ENCODE measurements at regions not wholly inside any gene's neighbourhood (a gene's known extent, or its start where the extent isn't known, plus 50 kb on each side); places are given as distances from the start of the nearest gene placed in this dataset.

DNA sequence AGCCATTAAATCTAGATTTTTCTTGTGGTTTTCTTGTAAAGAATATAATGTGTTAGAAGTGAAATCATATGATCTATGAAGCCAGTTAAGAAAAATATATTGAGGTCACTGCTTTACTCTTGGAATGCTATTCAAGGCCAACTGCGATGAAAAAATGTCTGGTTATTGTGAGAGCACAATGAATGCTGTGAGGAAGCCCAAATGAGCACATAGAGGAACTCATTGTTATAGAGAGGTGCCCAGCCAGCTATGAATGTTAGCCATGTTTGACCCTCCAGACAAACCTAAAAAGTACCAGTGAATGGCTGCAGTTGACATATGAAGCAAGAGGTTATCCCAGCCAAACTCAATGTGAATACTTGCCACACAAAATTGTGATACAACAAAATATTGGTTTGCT lies 359.8 kb upstream of the FAM174A start:
- Histone ChIP-seq H3K9me3 (replicated peaks in 1 of 2; ENCODE audit: control insufficient read depth in 1 of 2, insufficient read depth in 1 of 2, low read length in 2 of 2) (peaks cover 0 to 5% of the 10 kb centered on the region in 2 donors), H3K9ac (ENCODE audit: insufficient read depth, low read length, poor library complexity, severe bottlenecking) (no peak overlapping the region), H3K4me1 (ENCODE audit: control insufficient read depth in 1 of 2, insufficient read depth in 2 of 2, low read length in 2 of 2) (no peaks in the 10 kb centered on the region), H4K20me1 (ENCODE audit: insufficient read depth, low read length) (no peaks in the 10 kb centered on the region), H3K79me2 (ENCODE audit: insufficient read depth, low read length) (no peaks in the 10 kb centered on the region), H3K27me3 (ENCODE audit: control insufficient read depth in 2 of 2, insufficient read depth in 2 of 2, low read length in 2 of 2) (no peaks in the 10 kb centered on the region), H3K4me2 (replicated peaks; ENCODE audit: extremely low read depth, low read length, poor library complexity, severe bottlenecking) (no peak overlapping the region), H3K27ac (ENCODE audit: low read depth in 1 of 2, low read length in 2 of 2) (no peak overlapping the region), H3K4me3 (replicated peaks in 1 of 3; ENCODE audit: low read depth in 2 of 3, low read length in 3 of 3) (no peak overlapping the region), H2AFZ (ENCODE audit: insufficient read depth, low read depth, low read length, poor library complexity, severe bottlenecking) (no peak overlapping the region), H3K36me3 (replicated peaks in 1 of 2; ENCODE audit: control insufficient read depth in 1 of 2, insufficient read depth in 2 of 2, low read length in 2 of 2) (no peaks in the 10 kb centered on the region)
- no peak overlapping the region for H3K4me3 Mint-ChIP-seq
- no peaks in the 10 kb centered on the region for H3K4me1 Mint-ChIP-seq
- H3K27me3 Mint-ChIP-seq (ENCODE audit: low read depth in 3 of 3): no peaks in the 10 kb centered on the region
- H3K9me3 Mint-ChIP-seq: peaks cover 0 to 8% (median 2%) of the 10 kb centered on the region in 7 donors
- intact Hi-C loops (cut with micrococcal nuclease): no loop called here
- WGBS (ENCODE audit: insufficient coverage): 80% methylated on average over 1 of the region's 1 CpG
- H3K36me3 Mint-ChIP-seq: no peaks in the 10 kb centered on the region
- DNase-seq: no peak
- H3K27ac Mint-ChIP-seq: no peak overlapping the region
- TF ChIP-seq, protein P1, sequence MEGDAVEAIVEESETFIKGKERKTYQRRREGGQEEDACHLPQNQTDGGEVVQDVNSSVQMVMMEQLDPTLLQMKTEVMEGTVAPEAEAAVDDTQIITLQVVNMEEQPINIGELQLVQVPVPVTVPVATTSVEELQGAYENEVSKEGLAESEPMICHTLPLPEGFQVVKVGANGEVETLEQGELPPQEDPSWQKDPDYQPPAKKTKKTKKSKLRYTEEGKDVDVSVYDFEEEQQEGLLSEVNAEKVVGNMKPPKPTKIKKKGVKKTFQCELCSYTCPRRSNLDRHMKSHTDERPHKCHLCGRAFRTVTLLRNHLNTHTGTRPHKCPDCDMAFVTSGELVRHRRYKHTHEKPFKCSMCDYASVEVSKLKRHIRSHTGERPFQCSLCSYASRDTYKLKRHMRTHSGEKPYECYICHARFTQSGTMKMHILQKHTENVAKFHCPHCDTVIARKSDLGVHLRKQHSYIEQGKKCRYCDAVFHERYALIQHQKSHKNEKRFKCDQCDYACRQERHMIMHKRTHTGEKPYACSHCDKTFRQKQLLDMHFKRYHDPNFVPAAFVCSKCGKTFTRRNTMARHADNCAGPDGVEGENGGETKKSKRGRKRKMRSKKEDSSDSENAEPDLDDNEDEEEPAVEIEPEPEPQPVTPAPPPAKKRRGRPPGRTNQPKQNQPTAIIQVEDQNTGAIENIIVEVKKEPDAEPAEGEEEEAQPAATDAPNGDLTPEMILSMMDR (IDR thresholded peaks at IDR 0.05): no peak

DNA sequence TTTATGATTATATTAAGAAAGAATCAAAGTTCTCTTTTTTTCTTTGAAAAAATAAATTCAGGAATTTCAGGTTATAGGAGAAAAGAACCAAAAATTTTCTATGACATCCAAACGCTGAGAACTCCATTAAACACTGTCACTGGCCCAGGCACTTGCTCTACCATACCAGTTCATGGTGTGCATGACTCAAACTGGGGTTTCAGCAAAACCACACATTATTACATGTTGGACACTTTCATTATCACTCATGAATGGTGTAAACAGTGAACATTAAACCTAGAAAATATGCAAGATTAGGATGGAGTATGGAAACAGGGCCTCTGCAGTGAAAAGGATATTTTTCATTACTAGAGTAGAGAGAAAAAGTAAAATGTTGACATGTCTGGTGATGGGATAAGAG lies 369.9 kb upstream of the FAM174A start:
- Histone ChIP-seq H2AFZ (ENCODE audit: insufficient read depth, low read depth, low read length, poor library complexity, severe bottlenecking) (no peak overlapping the region), H3K4me3 (replicated peaks in 1 of 3; ENCODE audit: low read depth in 2 of 3, low read length in 3 of 3) (no peak overlapping the region), H4K20me1 (ENCODE audit: insufficient read depth, low read length) (no peaks in the 10 kb centered on the region), H3K27me3 (ENCODE audit: control insufficient read depth in 2 of 2, insufficient read depth in 2 of 2, low read length in 2 of 2) (no peaks in the 10 kb centered on the region), H3K9ac (ENCODE audit: insufficient read depth, low read length, poor library complexity, severe bottlenecking) (no peak overlapping the region), H3K36me3 (replicated peaks in 1 of 2; ENCODE audit: control insufficient read depth in 1 of 2, insufficient read depth in 2 of 2, low read length in 2 of 2) (no peaks in the 10 kb centered on the region), H3K79me2 (ENCODE audit: insufficient read depth, low read length) (no peaks in the 10 kb centered on the region), H3K9me3 (replicated peaks in 1 of 2; ENCODE audit: control insufficient read depth in 1 of 2, insufficient read depth in 1 of 2, low read length in 2 of 2) (peaks cover 4 to 10% of the 10 kb centered on the region in 2 donors), H3K27ac (ENCODE audit: low read depth in 1 of 2, low read length in 2 of 2) (no peak overlapping the region), H3K4me1 (ENCODE audit: control insufficient read depth in 1 of 2, insufficient read depth in 2 of 2, low read length in 2 of 2) (no peaks in the 10 kb centered on the region), H3K4me2 (replicated peaks; ENCODE audit: extremely low read depth, low read length, poor library complexity, severe bottlenecking) (no peak overlapping the region)
- TF ChIP-seq, protein P1 (IDR thresholded peaks at IDR 0.05): no peak
- no peak overlapping the region for H3K4me3 Mint-ChIP-seq
- intact Hi-C loops (cut with micrococcal nuclease): no loop called here
- no peaks in the 10 kb centered on the region for H3K27me3 Mint-ChIP-seq (ENCODE audit: low read depth in 3 of 3)
- no peaks in the 10 kb centered on the region for H3K4me1 Mint-ChIP-seq
- H3K36me3 Mint-ChIP-seq: no peaks in the 10 kb centered on the region
- no CpG with 5 or more reads among the region's 1 CpG for WGBS (ENCODE audit: insufficient coverage)
- no peak for DNase-seq
- peaks cover 0 to 6% (median 2%) of the 10 kb centered on the region in 7 donors for H3K9me3 Mint-ChIP-seq
- H3K27ac Mint-ChIP-seq: no peak overlapping the region
